NCI-H2196 treated with DMSO at 0.1 percent for 48 hours (cell line): ENCODE measurements at regions not wholly inside any gene's neighbourhood (a gene's known extent, or its start where the extent isn't known, plus 50 kb on each side); places are given as distances from the start of the nearest gene placed in this dataset.
"Not testable (repeated sequence)": the region's sequence is repeated elsewhere in the genome, so short reads cannot be mapped to it uniquely, and the experiment has no call there.

Experiments used
- DNase-seq: peaks from one replicate; lab custom pipeline; 2025; ENCODE audit not compliant: unreplicated experiment; lab: John Stamatoyannopoulos, UW

- DNase-seq: no peak
Observed at GRCh38 chr1:189237008-189237407, 1240.7 kb downstream of the BRINP3 start.

GRCh38 chr1:189253601-189254350, 1223.9 kb downstream of the BRINP3 start:
- no peak for DNase-seq

DNA sequence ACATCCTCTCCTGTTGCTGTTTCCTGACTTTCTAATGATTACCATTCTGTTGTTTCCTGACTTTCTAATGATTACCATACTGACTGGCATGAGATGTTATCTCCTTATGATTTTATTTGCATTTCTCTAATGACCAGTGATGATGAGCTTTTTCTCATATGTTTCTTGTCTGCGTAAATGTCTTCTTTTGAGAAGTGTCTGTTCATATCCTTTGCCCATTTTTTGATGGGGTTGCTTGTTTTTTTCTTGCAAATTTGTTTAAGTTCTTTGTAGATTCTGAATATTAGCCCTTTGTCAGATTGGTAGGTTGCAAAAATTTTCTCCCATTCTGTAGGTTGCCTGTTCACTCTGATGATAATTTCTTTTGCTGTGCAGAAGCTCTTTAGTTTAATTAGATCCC, 1216.5 kb downstream of the BRINP3 start:
- not testable (repeated sequence) for DNase-seq

DNA sequence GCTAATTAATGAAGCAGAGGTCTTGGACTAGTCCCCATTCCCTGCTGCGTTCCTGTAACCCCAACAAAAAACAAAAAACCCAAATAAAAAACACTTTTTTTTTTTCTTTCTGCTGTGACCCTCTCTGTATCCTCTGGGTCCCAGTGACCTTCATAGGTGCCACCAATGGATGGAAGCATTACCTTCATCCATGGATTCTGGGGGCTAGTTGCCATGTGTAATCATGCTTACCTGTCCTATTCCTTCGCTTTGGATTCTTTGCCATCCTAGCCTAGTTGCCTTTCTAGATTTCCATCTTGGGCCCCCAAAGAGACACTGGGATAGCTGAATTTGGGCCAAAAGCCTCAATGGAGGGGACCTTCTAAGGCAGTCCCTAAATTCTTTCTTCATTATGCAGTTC, 1208.7 kb downstream of the BRINP3 start:
- DNase-seq: no peak

- DNase-seq: no peak
Observed at GRCh38 chr1:189274267-189274666, 1203.4 kb downstream of the BRINP3 start.

DNA sequence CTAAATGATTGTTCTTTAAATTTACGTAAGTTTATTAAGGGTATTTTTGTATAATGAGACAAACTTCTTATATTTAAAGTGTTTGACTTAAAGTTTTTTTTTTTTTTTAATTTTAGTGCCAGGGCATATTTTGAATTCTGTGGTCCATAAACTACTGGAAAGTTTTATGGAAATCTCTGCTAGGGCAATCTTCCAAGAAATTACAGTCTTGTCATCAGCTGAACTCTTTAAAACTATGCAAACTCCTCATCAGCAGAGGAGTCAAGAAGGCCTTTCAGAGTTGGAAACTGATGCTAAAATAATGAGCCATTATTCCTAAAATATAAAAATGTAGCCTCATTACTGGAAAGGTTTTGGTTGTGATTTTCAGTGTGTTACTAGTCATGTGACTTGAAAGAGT, 1201.9 kb downstream of the BRINP3 start:
- DNase-seq: no peak

DNA sequence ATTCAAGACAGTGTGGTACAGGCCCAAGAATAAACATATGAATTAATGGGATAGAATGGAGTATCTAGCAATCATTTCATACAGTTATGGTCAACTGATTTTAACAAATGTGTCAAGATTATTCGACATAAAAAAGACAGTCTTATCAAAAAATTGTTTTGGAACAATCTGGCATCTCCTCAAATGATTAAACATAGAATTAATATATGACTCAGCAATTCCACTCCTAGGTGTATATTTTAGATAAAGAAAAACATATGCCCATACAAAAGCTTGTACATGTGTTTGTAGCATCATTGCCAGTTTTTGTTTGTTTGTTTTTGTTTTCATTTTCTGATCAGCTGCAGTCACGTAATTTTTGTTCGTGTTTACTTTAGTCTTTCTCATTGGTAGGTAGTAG, 1188.3 kb downstream of the BRINP3 start:
- DNase-seq: no peak

DNA sequence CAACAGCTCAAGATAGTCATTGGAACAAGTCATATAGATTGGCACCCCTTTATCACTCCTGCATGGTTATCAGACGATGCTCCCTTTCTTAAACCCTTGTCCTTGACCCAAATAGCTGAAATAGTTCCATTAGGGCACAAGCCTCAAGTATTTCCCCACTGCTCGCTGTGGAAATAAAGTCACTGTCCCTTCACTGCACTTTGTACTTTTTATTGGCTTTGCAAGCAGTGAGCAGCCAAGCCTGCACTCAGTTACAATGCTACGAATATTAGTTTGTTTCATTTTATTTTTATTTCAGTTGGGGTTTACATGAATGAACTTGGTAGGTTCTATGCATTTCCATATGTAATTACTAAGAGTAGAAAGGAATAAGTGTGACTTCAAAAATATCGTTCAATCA, 1176.4 kb downstream of the BRINP3 start:
- DNase-seq: no peak

GRCh38 chr1:189305279-189305678, 1172.4 kb downstream of the BRINP3 start:
- DNase-seq: no peak

- DNase-seq: no peak
Observed at GRCh38 chr1:189311915-189312314, 1165.7 kb downstream of the BRINP3 start.

DNA sequence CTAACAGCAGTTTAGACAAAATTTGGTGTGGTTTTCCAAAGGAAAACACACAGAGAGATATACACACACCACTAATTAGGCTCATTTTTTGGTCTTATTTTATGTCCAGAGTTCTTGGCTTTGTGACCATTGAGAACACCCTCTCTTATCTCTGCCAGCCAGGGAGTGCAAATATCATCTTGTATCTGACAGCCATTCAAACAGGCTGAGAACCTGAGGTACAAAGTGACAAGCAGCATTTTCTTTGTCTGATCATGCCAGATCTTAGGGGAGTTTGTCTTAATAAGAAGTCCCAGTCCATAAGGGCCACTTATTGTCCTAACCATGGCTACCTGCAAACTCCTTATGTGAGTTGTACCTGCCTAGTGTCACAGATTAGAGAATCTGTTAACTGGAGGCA, 1165.2 kb downstream of the BRINP3 start:
- DNase-seq: no peak

- DNase-seq: no peak
Observed at GRCh38 chr1:189313488-189313887, 1164.2 kb downstream of the BRINP3 start.

DNA sequence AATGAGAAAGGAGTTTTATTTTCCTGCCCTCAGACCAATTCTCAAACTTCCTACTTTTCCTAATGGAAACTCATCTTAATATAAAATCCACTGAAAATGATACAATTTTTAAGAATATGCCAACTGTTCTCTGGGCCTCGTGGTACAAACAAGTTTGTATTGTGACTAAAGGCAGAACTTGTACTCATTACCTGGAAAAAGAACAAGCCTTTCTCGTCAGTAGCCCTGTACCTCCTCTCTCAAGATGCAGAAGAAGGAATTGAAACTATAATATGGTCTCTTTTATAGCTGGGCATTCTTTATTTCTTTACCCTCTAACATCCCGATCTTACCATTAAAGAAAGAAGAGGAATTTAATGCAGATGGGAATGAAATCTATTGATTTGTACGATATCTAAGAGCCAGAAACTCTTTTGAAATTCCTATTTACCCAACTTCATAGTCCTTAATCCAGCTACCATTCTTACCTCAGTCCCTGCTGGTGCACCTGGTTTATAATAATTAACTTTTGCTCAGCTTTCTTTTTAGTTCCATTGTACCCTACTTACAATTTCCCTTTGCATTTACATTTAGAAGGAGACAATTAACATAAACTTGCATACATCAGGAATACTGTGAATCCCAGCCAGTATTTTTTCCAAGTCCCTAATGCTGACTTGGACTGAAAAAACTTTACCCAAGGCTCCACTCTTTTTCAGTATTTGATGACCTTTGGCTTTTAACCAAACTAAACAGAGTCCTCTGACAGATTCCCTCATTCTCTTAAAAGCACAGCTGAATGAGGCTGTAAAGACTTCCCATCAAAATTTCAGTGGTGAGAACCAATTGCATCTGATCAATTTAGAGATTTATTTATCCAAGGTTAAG, 1162.4 kb downstream of the BRINP3 start:
- no peak for DNase-seq

GRCh38 chr1:189323091-189323490, 1154.6 kb downstream of the BRINP3 start:
- DNase-seq: no peak

DNA sequence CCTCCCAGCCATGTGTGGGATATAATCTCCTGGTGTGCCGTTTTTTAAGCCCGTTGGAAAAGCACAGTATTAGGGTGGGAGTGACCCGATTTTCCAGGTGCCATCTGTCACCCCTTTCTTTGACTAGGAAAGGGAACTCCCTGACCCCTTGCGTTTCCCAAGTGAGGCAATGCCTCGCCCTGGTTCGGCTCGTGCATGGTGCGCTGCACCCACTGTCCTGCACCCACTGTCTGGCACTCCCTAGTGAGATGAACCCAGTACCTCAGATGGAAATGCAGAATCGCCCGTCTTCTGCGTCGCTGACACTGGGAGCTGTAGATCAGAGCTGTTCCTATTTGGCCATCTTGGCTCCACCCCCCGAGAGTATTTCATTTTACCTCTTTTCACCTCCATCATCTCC, 1146.6 kb downstream of the BRINP3 start:
- DNase-seq: not testable (repeated sequence)

- no peak for DNase-seq
Observed at GRCh38 chr1:189336115-189337100, 1141.3 kb downstream of the BRINP3 start.

DNA sequence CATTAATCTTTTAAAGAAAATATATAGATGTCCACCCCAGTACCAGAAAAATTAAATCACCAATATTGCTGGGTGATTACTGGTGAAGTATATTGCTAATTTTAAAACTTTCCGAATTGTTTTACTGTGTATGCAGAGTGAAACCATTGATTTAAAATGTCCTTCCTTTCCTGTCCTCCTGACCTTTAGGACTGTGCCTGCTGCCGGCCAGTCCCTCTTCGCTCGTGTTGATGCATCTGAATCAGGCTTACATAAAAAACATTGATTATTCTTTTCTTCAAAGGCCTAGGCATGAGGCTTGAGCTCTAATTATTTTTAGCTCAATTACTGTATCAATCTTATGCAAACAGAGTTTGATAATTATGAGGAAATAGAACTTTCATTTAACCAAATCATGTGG, 1128.1 kb downstream of the BRINP3 start:
- DNase-seq: no peak

DNA sequence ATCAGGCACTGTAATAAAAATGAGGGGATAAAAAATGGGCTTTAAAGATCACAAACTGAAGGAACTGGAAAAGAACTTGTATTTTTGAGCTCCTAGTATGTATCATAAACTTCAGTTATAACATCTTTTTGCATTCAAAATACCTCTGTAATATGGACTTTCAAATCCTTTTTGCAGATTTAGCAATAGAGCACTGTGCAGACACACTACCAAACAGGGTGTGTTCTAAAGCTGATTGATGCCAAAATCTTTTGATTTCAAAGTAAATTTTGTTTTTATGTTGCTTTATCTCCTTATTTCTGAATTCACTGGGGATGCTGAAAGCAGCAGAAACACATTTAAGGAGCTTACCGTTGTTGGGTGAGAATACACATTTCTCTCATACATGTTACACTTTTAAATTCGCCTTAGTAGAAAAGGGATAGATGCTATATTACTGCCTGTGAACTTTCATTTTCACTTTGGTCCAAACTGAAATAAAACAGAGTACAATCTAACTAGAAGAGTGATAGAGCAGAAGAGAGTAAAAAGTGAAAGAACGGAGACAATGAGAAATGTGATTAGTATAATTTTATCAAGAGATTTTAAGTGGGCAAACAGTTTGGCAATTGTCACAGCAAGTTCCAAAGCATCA, 1126.6 kb downstream of the BRINP3 start:
- no peak for DNase-seq

- DNase-seq: no peak
Observed at GRCh38 chr1:189351960-189352359, 1125.7 kb downstream of the BRINP3 start.

- DNase-seq: no peak
Observed at GRCh38 chr1:189356206-189356605, 1121.5 kb downstream of the BRINP3 start.

DNA sequence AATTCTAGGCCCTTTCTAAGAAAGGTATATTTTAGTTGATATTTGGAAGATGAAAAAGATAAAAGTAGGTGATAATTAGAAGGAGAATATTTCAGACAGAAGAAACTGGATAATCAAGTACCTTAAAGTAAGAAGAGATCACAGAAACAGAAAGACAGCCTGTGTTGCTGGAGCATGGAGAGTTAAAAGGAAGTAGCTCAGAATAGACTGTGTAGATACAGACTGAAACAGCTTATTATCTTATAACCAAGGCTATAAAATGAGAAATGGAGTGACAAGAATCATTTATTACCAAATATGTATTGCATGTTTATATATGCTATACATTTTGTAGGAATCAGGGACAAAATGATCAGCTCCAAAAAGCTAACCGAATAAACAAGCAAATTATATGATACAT, 1120.3 kb downstream of the BRINP3 start:
- DNase-seq: no peak
